ENCODE measurements at regions not wholly inside any gene's neighbourhood (a gene's known extent, or its start where the extent isn't known, plus 50 kb on each side); places are given as distances from the start of the nearest gene placed in this dataset.

- TF ChIP-seq GABPA (IDR thresholded peaks at IDR 0.05; ENCODE audit: low read depth): no peak
Measured at GRCh38 chr5:116695681-116696080, 121.1 kb upstream of the SEMA6A start (continued).

DNA sequence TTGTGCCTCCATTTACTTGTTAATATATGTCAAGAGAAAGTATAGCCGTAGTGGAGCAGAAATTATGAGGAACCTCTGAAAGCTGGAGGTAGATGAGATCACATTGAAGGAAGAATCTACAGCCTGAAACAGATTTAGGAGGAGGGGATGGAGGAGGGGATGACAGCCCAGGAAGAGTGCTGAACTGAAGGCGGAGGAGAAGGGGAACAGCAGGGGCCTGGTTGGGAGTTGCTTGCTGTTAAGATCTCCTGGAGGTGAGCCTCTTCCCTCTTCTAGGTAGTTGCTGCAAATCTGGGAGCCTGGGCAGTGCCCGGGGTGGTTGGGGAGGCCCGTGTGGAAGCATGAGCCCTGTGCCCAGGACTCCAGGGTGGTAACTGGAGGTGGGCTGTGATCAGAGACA is 111.8 kb upstream of the SEMA6A start:
- no peaks in the 10 kb centered on the region for H4K20me1 ChIP-seq (ENCODE audit: control insufficient read depth, insufficient read depth)
- no peak overlapping the region for H3K4me2 ChIP-seq (ENCODE audit: control insufficient read depth, insufficient read depth)
- RAD21 ChIA-PET (ENCODE audit: unreplicated experiment): no interaction called here
- no peak overlapping the region for H2AFZ ChIP-seq (ENCODE audit: control insufficient read depth, low read depth, low read length)
- H3K27me3 ChIP-seq (replicated peaks in 1 of 2; ENCODE audit: control insufficient read depth in 2 of 2, insufficient read depth in 2 of 2, low read length in 1 of 2): no peaks in the 10 kb centered on the region
- DNase-seq (ENCODE audit: low read depth, low spot score): no peak
- no peak for TF ChIP-seq NBN (IDR thresholded peaks at IDR 0.05)
- TF ChIP-seq MYC (IDR thresholded peaks at IDR 0.05; ENCODE audit: insufficient read depth, insufficient read length, insufficient replicate concordance, low read length, severe bottlenecking): no peak
- no peak for TF ChIP-seq ETV6 (conservative IDR thresholded peaks at IDR 0.05 in 1 of 2, IDR thresholded peaks at IDR 0.05 in 1 of 2; ENCODE audit: borderline replicate concordance in 1 of 2, low read depth in 1 of 2)
- no peak for TF ChIP-seq CBX3 (IDR thresholded peaks at IDR 0.05; ENCODE audit: borderline replicate concordance, low read depth)
- TF ChIP-seq HDAC2 (IDR thresholded peaks at IDR 0.05): no peak
- no peak for TF ChIP-seq POLR2AphosphoS2 (IDR thresholded peaks at IDR 0.05; ENCODE audit: low read depth, low read length)
- TF ChIP-seq, protein P1, sequence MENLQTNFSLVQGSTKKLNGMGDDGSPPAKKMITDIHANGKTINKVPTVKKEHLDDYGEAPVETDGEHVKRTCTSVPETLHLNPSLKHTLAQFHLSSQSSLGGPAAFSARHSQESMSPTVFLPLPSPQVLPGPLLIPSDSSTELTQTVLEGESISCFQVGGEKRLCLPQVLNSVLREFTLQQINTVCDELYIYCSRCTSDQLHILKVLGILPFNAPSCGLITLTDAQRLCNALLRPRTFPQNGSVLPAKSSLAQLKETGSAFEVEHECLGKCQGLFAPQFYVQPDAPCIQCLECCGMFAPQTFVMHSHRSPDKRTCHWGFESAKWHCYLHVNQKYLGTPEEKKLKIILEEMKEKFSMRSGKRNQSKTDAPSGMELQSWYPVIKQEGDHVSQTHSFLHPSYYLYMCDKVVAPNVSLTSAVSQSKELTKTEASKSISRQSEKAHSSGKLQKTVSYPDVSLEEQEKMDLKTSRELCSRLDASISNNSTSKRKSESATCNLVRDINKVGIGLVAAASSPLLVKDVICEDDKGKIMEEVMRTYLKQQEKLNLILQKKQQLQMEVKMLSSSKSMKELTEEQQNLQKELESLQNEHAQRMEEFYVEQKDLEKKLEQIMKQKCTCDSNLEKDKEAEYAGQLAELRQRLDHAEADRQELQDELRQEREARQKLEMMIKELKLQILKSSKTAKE (IDR thresholded peaks at IDR 0.05; ENCODE audit: low read depth, poor library complexity, severe bottlenecking): no peak
- no peak for TF ChIP-seq WRNIP1 (IDR thresholded peaks at IDR 0.05; ENCODE audit: borderline replicate concordance, low read depth, low read length)
- TF ChIP-seq MLLT1 (IDR thresholded peaks at IDR 0.05): no peak
- TF ChIP-seq NFIC (IDR thresholded peaks at IDR 0.05; ENCODE audit: low read depth, low read length): no peak
- no peak for TF ChIP-seq ZSCAN29 (IDR thresholded peaks at IDR 0.05)
- TF ChIP-seq RB1 (IDR thresholded peaks at IDR 0.05; ENCODE audit: borderline replicate concordance): no peak
- TF ChIP-seq MEF2B (IDR thresholded peaks at IDR 0.05; ENCODE audit: partially characterized antibody, poor library complexity, severe bottlenecking): no peak
- no peak for TF ChIP-seq GATAD2B (conservative IDR thresholded peaks at IDR 0.05; ENCODE audit: low read depth)
- no peaks in the 10 kb centered on the region for H3K9me3 ChIP-seq (replicated peaks; ENCODE audit: control insufficient read depth, insufficient read depth, low read length)
- in situ Hi-C loops (cut with MboI): no loop called here
- H3K4me1 ChIP-seq (ENCODE audit: control insufficient read depth, insufficient read depth, low read length): peaks cover 12% of the 10 kb centered on the region
- no peak overlapping the region for H3K9ac ChIP-seq (ENCODE audit: control insufficient read depth, insufficient read depth, low read length)
- no peak for ATAC-seq
- no peak overlapping the region for H3K4me3 ChIP-seq
- BruUV-seq (replicated peaks): no TSS peak
- no peak for FAIRE-seq
- no peak overlapping the region for H3K27ac ChIP-seq (ENCODE audit: control insufficient read depth, insufficient read depth)
- CTCF ChIA-PET: interaction anchor here (1.4 kb wide), 1 partner anchor 16 kb away, joined by 4 read pairs; no protein-coding TSS in a partner anchor
- SMC1A ChIA-PET (ENCODE audit: uncharacterized antibody, unreplicated experiment): interaction anchor here (0.9 to 2.4 kb wide), 6 partner anchors 15 to 77 kb away, joined by 3 to 7 read pairs (median 4); no protein-coding TSS in a partner anchor
- POLR2A ChIA-PET: interaction anchor here (1.0 kb wide), 1 partner anchor 9 kb away, joined by 3 read pairs; no protein-coding TSS in a partner anchor
- no peaks in the 10 kb centered on the region for H3K36me3 ChIP-seq (ENCODE audit: control insufficient read depth in 2 of 2, insufficient read depth in 2 of 2, low read length in 1 of 2)
- intact Hi-C loops (cut with micrococcal nuclease; ENCODE audit: unreplicated experiment): no loop called here
- WGBS (ENCODE audit: insufficient coverage, insufficient replicate concordance, low lambda C conversion rate, missing lambda C conversion rate): 93% methylated on average over 4 of the region's 4 CpGs
- H3K79me2 ChIP-seq (ENCODE audit: control insufficient read depth, insufficient read depth, low read length): no peaks in the 10 kb centered on the region

Data from GM12878 (cell line).